Mesenchymal stem cell (in vitro differentiated cells and primary cell): ENCODE measurements at regions not wholly inside any gene's neighbourhood (a gene's known extent, or its start where the extent isn't known, plus 50 kb on each side); places are given as distances from the start of the nearest gene placed in this dataset.

Source experiments
- DNase-seq: peaks from one replicate; pipeline ENCODE4 v3.0.0-alpha.2; 2013
- H2AFZ ChIP-seq: one replicate; pipeline ENCODE4 v1.6.1; 2013; ENCODE audit warnings: low read depth, mild to moderate bottlenecking, control low read depth, inconsistent platforms, low read length, moderate library complexity
- H2AK5ac ChIP-seq: 2 replicates; pipeline ENCODE4 v1.6.1; 2013; ENCODE audit warnings: low read length, moderate library complexity, mild to moderate bottlenecking, inconsistent platforms; ENCODE audit not compliant: severe bottlenecking
- H2BK120ac ChIP-seq: one replicate; pipeline ENCODE4 v1.6.1; 2013; ENCODE audit warnings: low read depth, mild to moderate bottlenecking, inconsistent platforms, low read length, moderate library complexity
- H2BK12ac ChIP-seq, 2 experiments: one replicate each; pipeline ENCODE4 v1.6.1; 2013; ENCODE audit warnings: inconsistent platforms in 2 of 2, low read length in 2 of 2, mild to moderate bottlenecking in 2 of 2, moderate library complexity in 2 of 2, control low read depth in 1 of 2
- H2BK15ac ChIP-seq: one replicate; pipeline ENCODE4 v1.6.1; 2013; ENCODE audit warnings: mild to moderate bottlenecking, low read depth, inconsistent platforms; ENCODE audit not compliant: poor library complexity, severe bottlenecking
- H2BK5ac ChIP-seq: 2 replicates; pipeline ENCODE4 v1.6.1; 2013; ENCODE audit warnings: low read depth, mild to moderate bottlenecking, low read length, control low read depth, inconsistent platforms; ENCODE audit not compliant: poor library complexity, severe bottlenecking
- H3K14ac ChIP-seq, 2 experiments: one replicate each; pipeline ENCODE4 v1.6.1; 2013; ENCODE audit warnings: inconsistent platforms in 2 of 2, low read length in 2 of 2, control low read depth in 1 of 2, mild to moderate bottlenecking in 1 of 2, moderate library complexity in 1 of 2
- H3K18ac ChIP-seq, 2 experiments: one replicate each; pipeline ENCODE4 v1.6.1; 2013; ENCODE audit warnings: inconsistent platforms in 2 of 2, low read length in 2 of 2, control low read depth in 1 of 2, low read depth in 1 of 2, mild to moderate bottlenecking in 1 of 2
- H3K23ac ChIP-seq, 2 experiments: one replicate each; pipeline ENCODE4 v1.6.1; 2013; ENCODE audit warnings: inconsistent platforms in 2 of 2, low read length in 2 of 2, mild to moderate bottlenecking in 2 of 2, moderate library complexity in 2 of 2, control low read depth in 1 of 2
- H3K27ac ChIP-seq: 2 replicates; pipeline ENCODE4 v1.5.1; 2013; ENCODE audit warnings: mild to moderate bottlenecking, moderate library complexity, low read length, control low read depth, inconsistent platforms; ENCODE audit not compliant: poor library complexity, severe bottlenecking
- H3K27me3 ChIP-seq, 2 experiments: 2 replicates each; pipeline versions ENCODE4 v1.6.1 to v1.7.0; 2013; ENCODE audit warnings: low read length in 2 of 2, mild to moderate bottlenecking in 2 of 2, moderate library complexity in 2 of 2, control low read depth in 1 of 2, inconsistent platforms in 1 of 2; ENCODE audit not compliant: control insufficient read depth in 1 of 2, insufficient read depth in 1 of 2
- H3K36me3 ChIP-seq, 2 experiments: 2 replicates each; pipeline versions ENCODE4 v1.6.1 to v1.7.0; 2013; ENCODE audit warnings: low read length in 2 of 2, control low read depth in 1 of 2, inconsistent platforms in 1 of 2, low read depth in 1 of 2, mild to moderate bottlenecking in 1 of 2; ENCODE audit not compliant: insufficient read depth in 2 of 2, control insufficient read depth in 1 of 2
- H3K4ac ChIP-seq, 2 experiments: one replicate each; pipeline ENCODE4 v1.6.1; 2013; ENCODE audit warnings: inconsistent platforms in 2 of 2, low read length in 2 of 2, mild to moderate bottlenecking in 2 of 2, moderate library complexity in 2 of 2, control low read depth in 1 of 2, low read depth in 1 of 2
- H3K4me1 ChIP-seq: 2 replicates; pipeline ENCODE4 v1.6.1; 2013; ENCODE audit warnings: low read depth, low read length, control low read depth; ENCODE audit not compliant: control insufficient read depth, insufficient read depth
- H3K4me2 ChIP-seq: 2 replicates; pipeline ENCODE4 v1.6.1; 2013; ENCODE audit warnings: low read length, mild to moderate bottlenecking, inconsistent platforms; ENCODE audit not compliant: poor library complexity, severe bottlenecking
- H3K4me3 ChIP-seq, 2 experiments: 2 replicates each; pipeline versions ENCODE4 v1.5.1 to v1.7.0; 2013; ENCODE audit warnings: low read length in 2 of 2, mild to moderate bottlenecking in 2 of 2, control low read depth in 1 of 2, low read depth in 1 of 2; ENCODE audit not compliant: insufficient read depth in 1 of 2
- H3K79me1 ChIP-seq: replicated peaks from 2 replicates; pipeline ENCODE4 v1.6.1; 2013; ENCODE audit warnings: mild to moderate bottlenecking, control low read depth, low read length, inconsistent platforms; ENCODE audit not compliant: poor library complexity, severe bottlenecking
- H3K9ac ChIP-seq: 2 replicates; pipeline ENCODE4 v1.7.0; 2013; ENCODE audit warnings: mild to moderate bottlenecking, low read length, moderate library complexity
- H3K9me3 ChIP-seq: 2 replicates; pipeline ENCODE4 v1.7.0; 2013; ENCODE audit warnings: mild to moderate bottlenecking, low read length; ENCODE audit not compliant: control insufficient read depth
- H4K8ac ChIP-seq: one replicate; pipeline ENCODE4 v1.6.1; 2013; ENCODE audit warnings: inconsistent platforms, mild to moderate bottlenecking, low read length, moderate library complexity
- H4K91ac ChIP-seq: one replicate; pipeline ENCODE4 v1.6.1; 2013; ENCODE audit warnings: mild to moderate bottlenecking, low read length, inconsistent platforms
- WGBS: methylation state at CpG from one replicate; pipeline ENCODE4 v1.1.7; 2013; ENCODE audit warnings: mixed read lengths; 5-methylcytosine and 5-hydroxymethylcytosine counted together

DNA sequence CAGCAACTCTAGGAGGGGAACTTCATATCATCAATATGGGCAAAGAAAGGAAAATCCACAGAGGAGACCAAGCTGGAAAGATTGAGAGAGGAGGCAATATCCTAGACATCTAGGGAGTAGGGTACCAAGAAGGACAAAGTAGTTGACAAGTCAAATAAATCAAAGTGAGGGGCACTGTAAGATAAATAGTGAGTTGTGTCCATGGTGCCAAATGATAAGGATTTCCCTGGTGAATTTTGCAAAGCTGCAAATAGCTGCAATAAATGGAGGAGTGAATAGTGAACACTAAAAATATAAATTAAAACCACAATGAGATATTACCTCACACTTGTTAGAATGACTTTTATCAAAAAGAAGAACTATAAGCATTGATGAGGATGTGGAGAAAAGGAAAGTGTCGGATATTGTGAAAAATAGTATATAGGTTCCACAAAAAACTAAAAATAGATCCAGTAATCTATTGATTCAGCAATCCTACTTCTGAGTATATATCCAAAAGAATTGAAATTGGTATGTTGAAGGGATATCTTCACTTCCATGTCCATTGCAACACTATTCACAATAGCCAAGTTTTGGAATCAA, 258.2 kb upstream of the FN1 start:
- no peak overlapping the region for H3K4me3 ChIP-seq
- peak overlapping the region; percentile 99 for H3K27ac ChIP-seq
- H2AFZ ChIP-seq, result no peak overlapping the region
- no peak overlapping the region for H3K4me2 ChIP-seq
- no peak overlapping the region for H3K4ac ChIP-seq
- peak overlapping the region; percentile 42 for H2BK120ac ChIP-seq
- peak overlapping the region; percentile 80 for H2BK5ac ChIP-seq
- H2BK12ac ChIP-seq, result no peak overlapping the region
- H3K79me1 ChIP-seq, result peaks cover 4% of the 10 kb centered on the region
- H3K23ac ChIP-seq, result no peak overlapping the region
- WGBS, result no CpG with 5 or more reads among the region's 1 CpG
- no peak overlapping the region for H2BK15ac ChIP-seq
- H3K14ac ChIP-seq, result no peak overlapping the region
- no peak for DNase-seq
- peak overlapping the region; percentile 79 for H3K9ac ChIP-seq
- peak overlapping the region in 1 of 2 experiments; percentile 23 for H3K18ac ChIP-seq
- peaks cover 3% of the 10 kb centered on the region for H3K4me1 ChIP-seq
- no peak overlapping the region for H4K91ac ChIP-seq
- no peaks in the 10 kb centered on the region for H3K36me3 ChIP-seq
- no peaks in the 10 kb centered on the region for H3K27me3 ChIP-seq
- H3K9me3 ChIP-seq, result no peaks in the 10 kb centered on the region
- H2AK5ac ChIP-seq, result peak overlapping the region; percentile 17
- no peak overlapping the region for H4K8ac ChIP-seq

DNA sequence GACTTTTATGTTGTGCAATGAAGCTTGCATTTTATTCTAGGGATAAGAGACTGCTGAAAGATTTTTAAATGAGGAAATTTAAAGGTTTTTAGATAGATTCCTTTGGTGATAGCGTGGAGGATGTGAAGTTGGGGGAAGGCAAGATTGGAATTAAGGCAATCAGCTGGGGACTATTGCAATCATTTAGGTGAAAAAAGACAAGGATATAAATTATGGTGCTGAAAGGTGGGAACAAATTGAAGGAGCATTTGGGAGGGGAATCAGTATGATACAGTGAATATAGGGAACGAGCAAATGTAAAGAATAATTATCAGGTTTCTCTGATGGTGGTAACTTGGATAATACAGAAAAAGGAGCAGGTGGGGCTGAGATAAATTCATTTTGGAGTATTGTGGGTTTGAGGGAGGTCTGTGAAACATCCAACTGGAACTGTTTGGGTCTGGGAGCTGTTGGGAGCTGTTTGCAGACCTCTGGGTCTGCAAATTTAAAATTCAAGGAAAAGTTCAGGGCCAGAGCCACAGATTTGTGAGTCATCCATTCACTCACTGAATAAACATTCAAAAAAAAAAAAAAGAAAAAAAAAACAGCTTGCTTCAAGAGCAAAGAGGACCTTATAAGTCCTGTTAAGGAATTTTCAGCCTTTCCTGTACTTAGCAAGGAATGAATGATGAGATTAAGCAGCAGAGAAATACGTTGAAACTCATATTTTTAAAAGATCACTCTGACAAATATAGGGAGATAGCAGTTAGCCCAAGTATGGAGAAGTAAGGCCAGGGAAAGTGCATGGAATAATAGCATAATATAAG, 257.5 kb upstream of the FN1 start:
- Histone ChIP-seq H2AK5ac (peak overlapping the region; percentile 98), H2BK120ac (peak overlapping the region; percentile 49), H2BK5ac (peak overlapping the region; percentile 80), H3K27me3 (no peaks in the 10 kb centered on the region), H3K4me1 (peaks cover 2% of the 10 kb centered on the region), H4K91ac (no peak overlapping the region), H3K4me3 (peak overlapping the region in 1 of 2 experiments; percentile 11), H3K23ac (no peak overlapping the region), H3K14ac (no peak overlapping the region), H2BK12ac (no peak overlapping the region), H3K4me2 (no peak overlapping the region), H3K27ac (peak overlapping the region; percentile 99), H3K18ac (peak overlapping the region in 1 of 2 experiments; percentile 23), H3K9ac (peak overlapping the region; percentile 79), H2AFZ (no peak overlapping the region), H3K36me3 (no peaks in the 10 kb centered on the region), H4K8ac (no peak overlapping the region), H3K9me3 (no peaks in the 10 kb centered on the region), H3K79me1 (peaks cover 4% of the 10 kb centered on the region), H2BK15ac (no peak overlapping the region), H3K4ac (no peak overlapping the region)
- WGBS, result 56% methylated on average over 2 of the region's 3 CpGs
- DNase-seq, result peak; percentile 81

DNA sequence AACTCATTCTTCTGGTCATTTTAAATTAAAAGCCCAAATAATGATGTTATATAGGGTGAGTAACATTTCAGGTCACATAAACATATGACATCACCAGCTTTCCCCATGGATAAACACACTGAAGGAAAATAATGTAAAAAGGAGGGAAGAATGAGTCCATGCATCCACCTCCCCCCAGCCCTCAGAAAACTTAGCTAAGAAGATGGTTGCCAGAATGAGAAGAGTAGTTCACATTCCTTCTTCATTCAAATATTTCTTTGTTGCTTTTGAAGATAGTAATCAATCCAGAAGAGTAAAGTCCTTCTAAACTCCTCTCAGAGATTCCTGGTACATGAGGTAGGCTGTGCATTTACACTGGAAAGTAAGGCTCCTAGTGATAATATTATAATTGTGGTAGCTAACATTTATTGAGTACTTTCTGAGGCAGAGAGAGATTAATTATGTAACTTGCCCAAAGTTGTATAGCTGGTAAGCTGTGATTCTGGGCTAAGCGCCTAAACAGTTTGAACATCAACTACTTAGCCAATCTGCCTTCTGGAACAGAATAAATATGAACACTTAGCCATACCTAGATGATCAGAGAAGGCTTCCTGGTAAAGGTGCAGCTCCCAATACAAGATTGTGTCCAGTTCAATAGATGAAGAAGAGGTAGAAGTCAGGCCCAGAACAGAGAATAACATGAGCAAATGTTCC, 256.7 kb upstream of the FN1 start:
- H3K9ac ChIP-seq, result peak overlapping the region; percentile 79
- H2BK120ac ChIP-seq, result no peak overlapping the region
- peaks cover 4% of the 10 kb centered on the region for H3K79me1 ChIP-seq
- peak overlapping the region; percentile 60 for H2BK5ac ChIP-seq
- H3K4ac ChIP-seq, result peak overlapping the region in 1 of 2 experiments; percentile 80
- no peak overlapping the region for H3K14ac ChIP-seq
- no peak overlapping the region for H4K8ac ChIP-seq
- H2AK5ac ChIP-seq, result peak overlapping the region; percentile 36
- no peak overlapping the region for H4K91ac ChIP-seq
- no peaks in the 10 kb centered on the region for H3K36me3 ChIP-seq
- peak overlapping the region in 1 of 2 experiments; percentile 78 for H2BK12ac ChIP-seq
- no peaks in the 10 kb centered on the region for H3K9me3 ChIP-seq
- H3K27me3 ChIP-seq, result no peaks in the 10 kb centered on the region
- peak; percentile 74 for DNase-seq
- peak overlapping the region; percentile 98 for H3K27ac ChIP-seq
- peaks cover 2% of the 10 kb centered on the region for H3K4me1 ChIP-seq
- peak overlapping the region in 1 of 2 experiments; percentile 11 for H3K4me3 ChIP-seq
- H2BK15ac ChIP-seq, result no peak overlapping the region
- H3K4me2 ChIP-seq, result no peak overlapping the region
- H3K23ac ChIP-seq, result no peak overlapping the region
- peak overlapping the region; percentile 4 to 38 for H3K18ac ChIP-seq
- no CpG with 5 or more reads among the region's 1 CpG for WGBS
- H2AFZ ChIP-seq, result no peak overlapping the region

DNA sequence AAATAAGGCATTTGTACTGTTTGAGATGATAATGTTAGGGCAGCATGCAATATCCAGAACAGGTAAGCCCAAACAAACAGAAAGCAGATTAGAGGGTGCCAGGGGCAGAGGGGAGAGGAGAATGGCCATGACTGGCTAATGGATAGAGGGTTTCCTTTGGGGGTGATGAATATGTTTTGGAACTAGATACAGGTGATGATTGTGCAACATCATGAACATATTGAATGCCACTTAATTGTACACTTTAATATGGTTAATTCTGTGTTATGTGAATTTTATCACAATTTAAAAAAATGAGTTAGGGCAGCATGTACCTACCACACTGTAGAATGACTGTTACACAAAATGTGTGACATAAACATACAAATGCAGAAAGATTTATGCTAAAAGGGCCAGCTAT, 255.5 kb upstream of the FN1 start:
- H2AK5ac ChIP-seq, result peak overlapping the region; percentile 83
- H3K79me1 ChIP-seq, result no peaks in the 10 kb centered on the region
- no peak overlapping the region for H3K14ac ChIP-seq
- H4K91ac ChIP-seq, result no peak overlapping the region
- H3K4me3 ChIP-seq, result peak overlapping the region in 1 of 2 experiments; percentile 5
- no peak overlapping the region for H2BK120ac ChIP-seq
- H3K27ac ChIP-seq, result peak overlapping the region; percentile 71
- H3K27me3 ChIP-seq, result no peaks in the 10 kb centered on the region
- H3K23ac ChIP-seq, result no peak overlapping the region
- no peak for DNase-seq
- peak overlapping the region; percentile 9 to 87 for H2BK12ac ChIP-seq
- H3K4ac ChIP-seq, result no peak overlapping the region
- no peaks in the 10 kb centered on the region for H3K9me3 ChIP-seq
- peaks cover 2% of the 10 kb centered on the region for H3K4me1 ChIP-seq
- H2BK15ac ChIP-seq, result no peak overlapping the region
- H3K18ac ChIP-seq, result peak overlapping the region in 1 of 2 experiments; percentile 62
- H4K8ac ChIP-seq, result no peak overlapping the region
- no peak overlapping the region for H2BK5ac ChIP-seq
- H2AFZ ChIP-seq, result no peak overlapping the region
- H3K4me2 ChIP-seq, result no peak overlapping the region
- no peaks in the 10 kb centered on the region for H3K36me3 ChIP-seq
- peak overlapping the region; percentile 79 for H3K9ac ChIP-seq
